ENCODE measurements at regions not wholly inside any gene's neighbourhood (a gene's known extent, or its start where the extent isn't known, plus 50 kb on each side); places are given as distances from the start of the nearest gene placed in this dataset.

- H3K4me1 ChIP-seq (replicated peaks in 1 of 4; ENCODE audit: control insufficient read depth in 3 of 4, insufficient read depth in 4 of 4, low read length in 3 of 4): peaks cover 0 to 8% (median 3%) of the 10 kb centered on the region in 4 experiments; a peak in 2 of 7 replicates
- peak overlapping the region; percentile 59 for H2BK120ac ChIP-seq (replicated peaks; ENCODE audit: low read depth, low read length)
- DNase-seq (ENCODE audit: low read depth in 1 of 2, low spot score in 2 of 2) (no peak), FAIRE-seq (no peak)
- H4K8ac ChIP-seq (ENCODE audit: extremely low read depth, insufficient read depth, low read length): no peak overlapping the region
- peak overlapping the region; percentile 30 for H4K5ac ChIP-seq (ENCODE audit: insufficient read length, low read depth, low read length)
- H3K56ac ChIP-seq (replicated peaks; ENCODE audit: insufficient read length, low read depth, low read length): no peak overlapping the region
- no peak overlapping the region for H3K4me3 ChIP-seq (ENCODE audit: extremely low read depth in 1 of 4, insufficient read depth in 2 of 4, low read depth in 3 of 4, low read length in 4 of 4)
- H3K9me3 ChIP-seq (ENCODE audit: insufficient read depth in 2 of 2, low read depth in 1 of 2, low read length in 1 of 2): no peaks in the 10 kb centered on the region
- no peak overlapping the region for H3K23ac ChIP-seq (ENCODE audit: insufficient read length)
- H3K14ac ChIP-seq (ENCODE audit: insufficient read length): no peak overlapping the region
- H3K36me3 ChIP-seq (ENCODE audit: control insufficient read depth in 2 of 4, insufficient read depth in 4 of 4, low read length in 3 of 4): no peaks in the 10 kb centered on the region
- H2BK20ac ChIP-seq (ENCODE audit: low read length): peak overlapping the region; percentile 62; the same call in 1 of the 2 replicates
- CTCF ChIA-PET (ENCODE audit: partially characterized antibody): interaction anchor here (0.7 to 1.7 kb wide), 3 partner anchors 10 to 53 kb away, joined by 3 to 6 read pairs (median 3); no protein-coding TSS in a partner anchor
- H2BK12ac ChIP-seq (ENCODE audit: low read depth, low read length): peak overlapping the region; percentile 82; the same call in 1 of the 2 replicates
- no peaks in the 10 kb centered on the region for H3K23me2 ChIP-seq (ENCODE audit: low read depth, low read length)
- no peak overlapping the region for H2AK5ac ChIP-seq (ENCODE audit: low read depth, low read length)
- POLR2A ChIA-PET (ENCODE audit: partially characterized antibody): interaction anchor here (1.1 to 4.1 kb wide), 2 partner anchors 10 to 101 kb away, joined by 3 to 26 read pairs; no protein-coding TSS in a partner anchor
- peak overlapping the region; percentile 82 for H4K91ac ChIP-seq (replicated peaks; ENCODE audit: insufficient read length, low read length)
- H3K27ac ChIP-seq (ENCODE audit: low read depth, low read length): 0 out of 2 replicates have a peak overlapping the region, but pooled peaks have one; percentile 49
- H3K27me3 ChIP-seq (replicated peaks in 1 of 4; ENCODE audit: control insufficient read depth in 3 of 4, extremely low read depth in 1 of 4, insufficient read depth in 3 of 4, low read length in 3 of 4): no peaks in the 10 kb centered on the region; a peak in 1 of 7 replicates
- 0 out of 2 replicates have a peak overlapping the region, but pooled peaks have one; percentile 55 for H3K18ac ChIP-seq (ENCODE audit: extremely low read depth, low read length)
- no peak overlapping the region; a peak in 1 of 4 replicates for H3K4me2 ChIP-seq (ENCODE audit: insufficient read depth in 1 of 2, low read depth in 2 of 2, low read length in 2 of 2)
- 85% methylated on average over 3 of the region's 3 CpGs; no CpG with 5 or more reads in 1 of the 2 experiments for WGBS, 2 experiments (ENCODE audit: extremely low coverage in 1 of 2, insufficient coverage in 1 of 2, insufficient read length in 1 of 2, insufficient replicate concordance in 2 of 2, low coverage in 1 of 2, low lambda C conversion rate in 2 of 2, missing lambda C conversion rate in 1 of 2)
- TF ChIP-seq TBP (IDR thresholded peaks at IDR 0.05; ENCODE audit: low read depth, low read length) (no peak), CEBPB (IDR thresholded peaks at IDR 0.05; ENCODE audit: low read depth, low read length) (peak; percentile 46; the same call in 1 of the 2 replicates), CHD1 (IDR thresholded peaks at IDR 0.05; ENCODE audit: low read depth, low read length) (no peak), ATF2 (IDR thresholded peaks at IDR 0.05; ENCODE audit: low read length) (no peak), RFX5 (IDR thresholded peaks at IDR 0.05; ENCODE audit: borderline replicate concordance, low read depth, low read length) (peak; percentile 71; the same call in 1 of the 2 replicates)
- peak overlapping the region; percentile 83 for H3K4ac ChIP-seq (replicated peaks; ENCODE audit: insufficient read length, low read depth, low read length)
- no peaks in the 10 kb centered on the region for H4K20me1 ChIP-seq (replicated peaks in 1 of 2; ENCODE audit: control insufficient read depth in 1 of 2, insufficient read depth in 2 of 2, low read length in 2 of 2)
- H3K79me2 ChIP-seq (ENCODE audit: control insufficient read depth in 1 of 2, insufficient read depth in 2 of 2, low read length in 2 of 2): no peaks in the 10 kb centered on the region
- no peak overlapping the region for H2BK15ac ChIP-seq (ENCODE audit: low read length)
- H2AFZ ChIP-seq (ENCODE audit: low read length): 0 out of 2 replicates have a peak overlapping the region, but pooled peaks have one; percentile 17
- H3K9ac ChIP-seq (replicated peaks in 1 of 4; ENCODE audit: extremely low read depth in 1 of 4, low read depth in 3 of 4, low read length in 3 of 4): no peak overlapping the region
- H3K79me1 ChIP-seq (ENCODE audit: low read depth, low read length): no peaks in the 10 kb centered on the region
- peak overlapping the region; percentile 94; the same call in 1 of the 2 replicates for H2BK5ac ChIP-seq (ENCODE audit: low read depth, low read length)
Observed at GRCh38 chr19:31408460-31409124, 59.4 kb upstream of the TSHZ3 start.
